Fibroblast of lung (primary cell): ENCODE measurements at regions not wholly inside any gene's neighbourhood (a gene's known extent, or its start where the extent isn't known, plus 50 kb on each side); places are given as distances from the start of the nearest gene placed in this dataset.

Experiments
- DNase-seq, 2 donors: peaks; one replicate each; pipeline versions ENCODE4 v3.0.0 to v3.0.0-alpha.2; 2010; ENCODE audit warnings: low read depth in 2 of 2
- H2AFZ ChIP-seq: 2 replicates; pipeline ENCODE4 v1.5.1; 2012; ENCODE audit warnings: low read length, control low read depth, inconsistent platforms
- H3K27ac ChIP-seq: 2 replicates; pipeline ENCODE4 v1.5.1; 2011; ENCODE audit warnings: low read length, control low read depth; ENCODE audit not compliant: insufficient read depth
- H3K27me3 ChIP-seq: 2 replicates; pipeline ENCODE4 v1.5.1; 2011; ENCODE audit warnings: mild to moderate bottlenecking, low read length; ENCODE audit not compliant: control insufficient read depth, insufficient read depth
- H3K36me3 ChIP-seq: 2 replicates; pipeline ENCODE4 v1.5.1; 2011; ENCODE audit warnings: low read length; ENCODE audit not compliant: control insufficient read depth, insufficient read depth
- H3K4me1 ChIP-seq: 2 replicates; pipeline ENCODE4 v1.5.1; 2011; ENCODE audit warnings: low read length; ENCODE audit not compliant: control insufficient read depth, insufficient read depth; ENCODE audit errors: extremely low read depth
- H3K4me2 ChIP-seq: 2 replicates; pipeline ENCODE4 v1.5.1; 2011; ENCODE audit warnings: low read length, control low read depth; ENCODE audit not compliant: insufficient read depth; ENCODE audit errors: extremely low read depth
- H3K4me3 ChIP-seq, 4 experiments: fragments of 200-600 bp in 1 of 4; sonication (generic) in 1 of 4; replicated peaks in 1 of 4; 2 replicates each; pipeline ENCODE4 v1.5.1; 2011 to 2016; ENCODE audit warnings: low read length in 4 of 4, low read depth in 3 of 4, mild to moderate bottlenecking in 3 of 4, control low read depth in 2 of 4, inconsistent platforms in 1 of 4, mixed read lengths in 1 of 4; ENCODE audit not compliant: insufficient read depth in 1 of 4; ENCODE audit errors: control extremely low read depth in 1 of 4
- H3K79me2 ChIP-seq: 2 replicates; pipeline ENCODE4 v1.5.1; 2012; ENCODE audit warnings: mild to moderate bottlenecking, low read length, inconsistent platforms; ENCODE audit not compliant: control insufficient read depth, insufficient read depth
- H3K9ac ChIP-seq: 2 replicates; pipeline ENCODE4 v1.5.1; 2011; ENCODE audit warnings: mild to moderate bottlenecking, low read length, control low read depth; ENCODE audit not compliant: insufficient read depth
- H3K9me3 ChIP-seq: 2 replicates; pipeline ENCODE4 v1.5.1; 2012; ENCODE audit warnings: low read depth, low read length; ENCODE audit not compliant: control insufficient read depth, insufficient read depth
- H4K20me1 ChIP-seq: 2 replicates; pipeline ENCODE4 v1.5.1; 2011; ENCODE audit warnings: low read length; ENCODE audit not compliant: control insufficient read depth, insufficient read depth; ENCODE audit errors: extremely low read depth
- CTCF ChIP-seq, 2 donors: IDR thresholded peaks in 1 of 2; conservative IDR thresholded peaks in 1 of 2; 1 replicate in 1 of 2; 2 replicates in 1 of 2; pipeline ENCODE4 v1.5.1; 2011 to 2012; ENCODE audit warnings: low read length in 2 of 2, control low read depth in 1 of 2, inconsistent platforms in 1 of 2, low read depth in 1 of 2, mild to moderate bottlenecking in 1 of 2
- EZH2 ChIP-seq: IDR thresholded peaks from 2 replicates; pipeline ENCODE4 v1.5.1; 2012; ENCODE audit warnings: low read length, control low read depth, mild to moderate bottlenecking; ENCODE audit errors: missing control alignments

GRCh38 chr5:124997186-124997893 lies 250.9 kb upstream of the ZNF608 start:
- Histone ChIP-seq H3K4me1 (no peaks in the 10 kb centered on the region), H2AFZ (no peak overlapping the region), H3K27ac (no peak overlapping the region), H3K9ac (no peak overlapping the region), H3K36me3 (no peaks in the 10 kb centered on the region), H3K9me3 (no peaks in the 10 kb centered on the region), H3K4me2 (no peak overlapping the region), H3K4me3 (no peak overlapping the region), H3K27me3 (no peaks in the 10 kb centered on the region), H4K20me1 (no peaks in the 10 kb centered on the region), H3K79me2 (no peaks in the 10 kb centered on the region)
- DNase-seq: peak in 1 of 2 donors; percentile 69
- TF ChIP-seq CTCF (conservative IDR thresholded peaks at IDR 0.05 in 1 of 2, IDR thresholded peaks at IDR 0.05 in 1 of 2; ENCODE audit: low read depth in 1 of 2, low read length in 2 of 2) (no peak), EZH2 (no peak)

GRCh38 chr5:124998520-124998919 lies 252.1 kb upstream of the ZNF608 start:
- TF ChIP-seq CTCF (conservative IDR thresholded peaks at IDR 0.05 in 1 of 2, IDR thresholded peaks at IDR 0.05 in 1 of 2; ENCODE audit: low read depth in 1 of 2, low read length in 2 of 2) (no peak), EZH2 (no peak)
- no peak overlapping the region for H3K4me3 ChIP-seq
- no peaks in the 10 kb centered on the region for H3K4me1 ChIP-seq
- H2AFZ ChIP-seq: no peak overlapping the region
- no peak overlapping the region for H3K9ac ChIP-seq
- H3K4me2 ChIP-seq: no peak overlapping the region
- H3K27ac ChIP-seq: no peak overlapping the region
- H3K36me3 ChIP-seq: no peaks in the 10 kb centered on the region
- H4K20me1 ChIP-seq: no peaks in the 10 kb centered on the region
- no peak for DNase-seq
- no peaks in the 10 kb centered on the region for H3K79me2 ChIP-seq
- H3K9me3 ChIP-seq: no peaks in the 10 kb centered on the region
- no peaks in the 10 kb centered on the region for H3K27me3 ChIP-seq

DNA sequence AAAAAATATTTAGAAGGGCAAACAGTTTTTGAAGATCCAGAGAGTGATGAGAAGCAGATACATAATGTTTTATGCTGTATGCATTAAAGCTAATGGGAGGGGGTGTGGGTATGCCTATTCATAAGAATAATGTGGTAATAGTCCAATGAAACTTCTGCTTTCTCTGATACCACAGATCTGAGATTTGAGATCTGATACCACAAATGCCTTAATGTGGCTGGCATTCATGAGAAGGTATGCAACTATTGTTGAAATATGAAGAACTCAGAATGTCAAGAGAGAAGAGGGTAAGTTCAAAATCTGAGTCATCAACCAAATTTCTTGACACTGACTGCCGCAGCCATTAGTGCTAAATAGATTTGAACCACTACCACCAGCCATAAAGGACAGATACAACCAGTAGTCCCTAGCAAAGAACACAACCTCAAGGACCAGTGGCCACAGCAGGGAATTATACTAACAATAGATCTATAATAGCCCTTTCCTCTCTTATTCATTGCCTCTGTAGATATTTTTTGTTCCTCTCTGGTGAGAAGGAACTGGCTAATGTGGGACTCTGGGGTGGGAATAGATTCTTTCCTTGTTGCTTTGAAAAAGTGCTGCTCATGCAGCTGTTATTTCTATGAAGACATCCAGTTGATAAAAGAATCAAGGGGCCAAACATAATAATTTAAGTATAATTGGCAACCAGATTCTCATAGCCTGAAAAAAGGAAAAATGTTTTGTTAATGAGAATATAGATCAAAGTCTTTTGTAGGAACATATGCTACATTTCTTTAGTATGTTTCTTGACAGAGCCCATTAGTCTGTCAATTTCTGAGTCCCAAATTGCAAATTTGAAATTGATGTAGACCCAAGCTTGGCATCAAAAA lies 256.5 kb upstream of the ZNF608 start:
- H3K9me3 ChIP-seq: no peaks in the 10 kb centered on the region
- H3K4me1 ChIP-seq: no peaks in the 10 kb centered on the region
- TF ChIP-seq EZH2: no peak
- no peaks in the 10 kb centered on the region for H3K36me3 ChIP-seq
- H3K9ac ChIP-seq: no peak overlapping the region
- no peaks in the 10 kb centered on the region for H3K79me2 ChIP-seq
- no peak overlapping the region for H3K4me3 ChIP-seq
- H3K27ac ChIP-seq: no peak overlapping the region
- no peak overlapping the region for H2AFZ ChIP-seq
- H3K27me3 ChIP-seq: no peaks in the 10 kb centered on the region
- DNase-seq: peak in 1 of 2 donors; percentile 58
- H4K20me1 ChIP-seq: no peaks in the 10 kb centered on the region
- no peak overlapping the region for H3K4me2 ChIP-seq
